Suprapubic skin (tissue), 4 donors: ENCODE measurements at regions not wholly inside any gene's neighbourhood (a gene's known extent, or its start where the extent isn't known, plus 50 kb on each side); places are given as distances from the start of the nearest gene placed in this dataset.

Experiments
- CTCF ChIP-seq, 2 donors: fragments of 200-600 bp in 1 of 2; fragments of 450-650 bp in 1 of 2; sonication (generic) in 1 of 2; IDR thresholded peaks; one replicate each; pipeline ENCODE4 v1.5.1; 2016 to 2019; ENCODE audit warnings: antibody characterized with exemption in 2 of 2, mild to moderate bottlenecking in 1 of 2, moderate library complexity in 1 of 2
- POLR2A ChIP-seq, 2 donors: fragments of 450-650 bp; IDR thresholded peaks; one replicate each; pipeline ENCODE4 v1.6.1; 2017; ENCODE audit warnings: antibody characterized with exemption in 2 of 2, mild to moderate bottlenecking in 2 of 2, moderate library complexity in 2 of 2
- POLR2AphosphoS5 ChIP-seq, 3 donors: sonication (generic); formaldehyde crosslinking; IDR thresholded peaks; one replicate each; pipeline ENCODE4 v1.6.1; 2017; ENCODE audit warnings: antibody characterized with exemption in 3 of 3

GRCh38 chr9:23258569-23258968 is 567.5 kb downstream of the ELAVL2 start:
- no peak for TF ChIP-seq CTCF (IDR thresholded peaks at IDR 0.05)
- TF ChIP-seq POLR2AphosphoS5 (IDR thresholded peaks at IDR 0.05): no peak
- no peak for TF ChIP-seq POLR2A (IDR thresholded peaks at IDR 0.05)
